HG02973 (cell line): ENCODE measurements at regions not wholly inside any gene's neighbourhood (a gene's known extent, or its start where the extent isn't known, plus 50 kb on each side); places are given as distances from the start of the nearest gene placed in this dataset.

Experiments used
- ATAC-seq: cut with Tn5 transposase; IDR thresholded peaks from one replicate; pipeline ENCODE4 v1.9.1; 2021; ENCODE audit warnings: moderate library complexity; ENCODE audit not compliant: unreplicated experiment

DNA sequence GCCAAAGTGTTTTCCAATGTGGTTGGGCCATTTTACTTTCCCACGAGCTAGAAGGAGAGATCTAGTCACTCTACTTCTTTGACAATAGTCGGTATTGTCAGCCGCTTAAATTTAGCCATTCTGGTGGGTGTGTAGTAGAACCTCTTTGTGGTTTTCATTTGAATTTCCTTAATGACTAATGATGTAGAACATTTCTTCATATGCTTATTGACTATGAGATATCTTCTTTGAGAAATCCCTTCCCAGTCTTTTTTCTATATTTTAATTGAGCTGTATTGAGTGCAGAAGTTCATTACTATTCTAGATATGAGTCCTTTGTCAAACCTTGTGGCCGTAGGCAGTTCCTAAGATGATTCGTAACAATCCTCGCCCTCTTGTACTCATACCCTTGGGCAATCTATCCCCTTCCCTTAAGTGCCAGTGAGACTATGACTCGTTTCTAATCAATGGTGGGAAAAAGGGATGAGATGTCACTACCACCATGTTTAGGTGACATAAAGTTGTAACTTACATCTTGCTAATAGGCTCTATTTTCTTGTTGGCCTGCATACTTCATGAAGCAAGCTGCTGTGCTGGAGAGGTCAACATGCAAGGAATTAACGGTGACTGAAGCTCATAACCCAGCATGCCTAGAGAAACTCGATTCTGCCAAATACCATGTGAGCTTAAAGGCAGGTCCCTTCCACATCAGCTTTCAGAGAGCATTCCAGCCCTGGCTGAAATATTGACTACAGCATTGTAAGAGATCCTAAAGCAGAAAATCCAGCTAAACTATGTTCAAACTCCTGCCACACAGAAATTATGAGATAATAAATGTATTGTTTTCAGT, 817.9 kb upstream of the SOX9 start:
- ATAC-seq, result no peak

DNA sequence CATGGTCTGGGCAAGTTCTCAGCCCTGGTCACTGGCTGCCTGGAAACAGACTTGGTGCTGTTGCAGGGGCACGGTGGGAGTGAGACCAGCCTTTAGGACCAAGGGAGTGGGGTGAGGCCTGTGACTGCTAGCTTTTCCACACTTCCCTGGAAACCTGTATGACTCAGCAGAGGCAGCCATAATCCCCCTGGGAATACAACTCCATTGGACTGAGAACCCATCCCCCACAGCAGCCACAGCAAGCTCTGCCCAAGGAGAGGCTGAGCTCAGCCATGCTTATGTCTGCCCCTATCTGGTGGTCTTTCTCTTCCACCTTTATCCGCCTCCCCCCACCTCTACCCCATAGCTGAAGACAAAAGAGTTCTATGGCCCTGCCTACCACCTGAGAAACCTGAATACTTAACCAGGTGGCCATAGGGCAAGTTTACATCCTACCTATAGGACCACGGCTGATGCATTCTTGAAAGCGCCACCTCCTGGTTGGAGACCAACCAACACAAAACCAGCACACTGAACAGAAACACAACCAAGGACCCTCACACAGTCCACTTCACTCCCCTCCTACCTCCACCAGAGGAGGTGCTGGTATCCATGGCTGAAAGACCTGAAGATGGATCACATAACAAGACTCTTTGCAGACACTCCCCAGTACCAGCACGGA, 816.2 kb upstream of the SOX9 start:
- no peak for ATAC-seq

DNA sequence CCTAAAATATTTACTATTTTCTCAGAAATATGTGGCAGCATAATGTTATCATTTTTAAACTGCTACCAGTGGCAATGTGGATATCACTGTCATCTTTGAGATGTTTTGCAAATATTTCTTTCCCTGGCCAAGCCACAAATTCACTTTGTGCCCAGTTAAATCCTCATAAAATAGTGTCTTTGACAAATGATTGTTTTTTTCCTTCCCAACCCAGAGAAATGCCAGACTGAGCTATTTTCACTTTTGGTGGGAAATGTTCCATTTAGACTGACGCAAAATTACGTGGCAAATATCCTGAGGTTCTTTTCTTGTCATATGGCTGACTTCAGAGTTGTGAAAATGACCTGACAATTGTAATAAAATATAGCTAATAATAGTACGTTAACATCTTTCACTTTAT, 807.0 kb upstream of the SOX9 start:
- no peak for ATAC-seq

DNA sequence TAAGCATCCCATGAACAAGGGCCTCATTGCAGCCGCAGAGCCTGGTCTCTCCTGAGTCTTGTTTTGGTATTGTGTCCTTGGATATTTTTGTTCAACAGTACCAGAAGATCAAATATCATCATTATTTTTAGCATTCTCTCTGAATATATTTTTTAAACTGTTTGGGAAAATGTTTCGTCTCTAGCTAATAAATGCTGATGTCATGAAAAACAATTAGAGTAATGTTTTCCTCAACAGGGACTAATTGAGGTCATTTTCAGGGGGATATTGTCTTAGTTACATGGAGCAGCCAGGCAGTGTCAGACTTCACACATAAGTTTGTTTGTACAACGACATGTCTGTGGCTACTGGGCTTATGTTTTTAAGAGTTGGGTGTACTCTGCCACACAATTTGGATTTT, 805.3 kb upstream of the SOX9 start:
- no peak for ATAC-seq

DNA sequence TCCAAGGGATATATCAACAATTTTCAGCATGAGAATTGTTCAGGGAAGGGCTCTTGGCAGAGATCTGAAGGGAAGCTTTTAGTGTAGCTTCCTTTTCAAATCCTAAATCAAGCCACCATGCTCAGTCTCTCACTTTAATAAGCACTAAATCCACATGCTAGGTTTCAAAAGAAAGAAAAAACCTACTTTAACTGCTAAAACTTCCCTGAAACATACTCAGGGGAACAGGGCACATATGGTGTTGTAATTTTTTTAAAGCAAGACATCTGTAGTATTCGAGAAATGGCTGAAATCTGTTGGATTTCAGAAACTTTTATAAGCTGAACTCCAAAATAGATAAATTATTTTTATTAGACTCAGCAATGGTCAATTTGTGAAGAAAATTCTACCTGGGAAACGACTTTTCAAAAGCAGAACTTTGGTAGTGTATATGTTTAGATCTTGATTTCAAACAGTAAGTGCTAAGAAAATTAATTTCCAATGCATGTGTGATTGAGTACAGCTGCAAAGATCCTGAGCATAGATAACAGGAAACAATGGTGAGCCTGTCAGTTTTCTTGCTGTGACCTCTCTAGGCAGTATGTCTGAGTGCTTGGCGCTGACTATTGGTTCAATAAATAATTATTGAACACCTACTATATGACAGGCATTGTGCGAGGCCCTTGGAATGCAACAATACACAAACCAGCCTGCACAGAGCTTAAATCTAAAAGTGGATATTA, 804.5 kb upstream of the SOX9 start:
- ATAC-seq, result no peak

DNA sequence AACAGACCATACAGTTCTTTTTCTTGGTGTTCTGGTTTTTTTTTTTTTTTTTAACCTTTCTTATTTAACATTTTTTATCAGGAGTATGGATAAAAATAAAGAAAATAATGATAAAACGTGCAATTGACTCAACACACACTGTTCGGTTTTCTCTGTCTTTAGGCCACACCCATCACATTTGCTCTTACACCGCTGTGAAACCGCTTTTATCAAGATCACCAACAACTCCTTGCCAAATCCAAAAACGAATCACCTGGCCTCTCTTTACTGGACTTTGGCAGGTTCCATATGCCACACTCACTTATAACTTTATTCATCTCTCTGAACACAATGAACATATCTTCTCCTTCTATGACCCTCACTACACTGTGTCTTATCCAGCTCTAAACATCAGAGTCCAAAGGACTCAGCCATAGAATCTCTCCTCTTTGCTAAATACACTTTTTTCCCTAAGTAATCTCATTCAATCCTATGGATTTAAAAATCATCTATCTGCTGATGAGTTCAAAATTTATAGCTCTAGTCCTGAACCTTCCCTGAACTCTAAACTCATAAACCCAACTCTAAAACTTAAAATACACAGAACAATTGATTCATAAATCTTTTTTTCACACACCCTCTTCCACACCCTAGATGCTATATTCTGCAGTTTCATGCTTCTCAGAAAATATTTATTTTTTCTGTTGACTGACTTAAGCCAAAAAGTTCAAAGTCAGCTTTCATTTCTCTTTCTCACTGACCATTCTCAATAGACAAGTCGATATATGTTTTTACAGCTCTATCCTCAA, 800.6 kb upstream of the SOX9 start:
- ATAC-seq, result no peak

DNA sequence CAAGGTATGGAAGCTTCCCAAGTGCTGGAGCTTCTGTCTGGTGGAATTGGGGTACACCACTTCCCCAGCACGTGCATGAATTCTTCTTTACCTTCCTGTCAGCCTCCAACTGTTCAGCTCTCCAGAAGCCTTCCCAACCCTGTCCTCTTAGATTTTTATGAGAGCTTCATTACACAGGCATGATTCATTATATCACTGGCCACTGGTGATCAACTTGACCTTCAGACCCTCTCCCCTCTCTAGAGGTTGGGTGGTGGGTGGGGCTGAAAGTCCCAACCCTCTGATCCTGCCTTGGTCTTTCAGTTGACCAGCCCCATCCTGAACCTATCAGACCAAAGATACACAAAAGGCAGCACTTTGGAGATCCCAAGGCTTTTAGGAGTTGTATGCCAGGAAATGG, 795.7 kb upstream of the SOX9 start:
- ATAC-seq, result no peak

DNA sequence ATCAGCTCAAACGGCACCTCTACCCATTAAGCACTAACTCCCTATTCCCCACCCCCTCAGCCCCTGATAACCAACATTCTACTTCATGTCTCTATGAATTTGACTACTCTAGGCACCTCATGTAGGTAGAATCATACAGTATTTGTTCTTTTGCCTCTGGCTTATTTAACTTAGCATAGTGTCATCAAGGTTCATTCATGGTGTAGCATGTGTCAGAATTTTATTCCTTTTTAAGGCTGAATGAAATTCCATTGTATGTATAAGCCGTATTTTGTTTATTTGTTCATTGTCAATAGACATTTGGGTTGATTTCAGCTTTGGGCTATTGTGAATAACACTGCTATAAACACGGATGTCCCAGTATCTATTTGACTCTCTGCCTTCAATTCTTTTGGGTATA, 794.9 kb upstream of the SOX9 start:
- ATAC-seq, result no peak

DNA sequence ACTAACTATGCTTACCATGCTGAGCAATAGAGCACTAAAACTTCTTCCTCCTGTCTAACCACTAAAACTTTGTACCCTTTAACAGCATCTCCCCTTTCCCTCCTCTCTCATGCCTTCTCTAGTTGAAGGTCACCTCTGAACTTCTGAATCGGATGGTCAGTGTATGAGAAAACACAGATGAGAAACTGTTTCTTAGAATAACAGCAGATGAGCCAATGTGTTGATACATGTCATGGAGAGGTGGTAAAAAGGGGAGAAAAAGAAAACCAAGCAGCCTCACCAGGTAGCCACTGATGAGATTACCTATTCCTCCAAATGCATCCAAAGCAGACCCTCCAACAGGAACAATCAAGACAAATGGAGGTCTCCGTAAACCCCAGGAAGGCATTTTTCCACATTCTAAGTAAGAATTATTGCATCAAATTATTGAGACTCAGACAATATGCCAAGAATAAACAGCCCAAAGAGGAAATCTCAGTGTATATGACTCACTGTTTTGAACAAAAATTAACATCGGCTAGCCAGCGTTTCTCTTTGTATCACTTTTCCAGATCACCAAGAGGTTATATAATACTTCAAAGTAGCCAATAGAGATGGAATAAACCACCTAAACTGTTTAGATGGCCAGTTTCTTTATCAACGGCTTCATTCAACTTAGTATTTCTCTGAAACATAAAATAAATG, 793.3 kb upstream of the SOX9 start:
- no peak for ATAC-seq

DNA sequence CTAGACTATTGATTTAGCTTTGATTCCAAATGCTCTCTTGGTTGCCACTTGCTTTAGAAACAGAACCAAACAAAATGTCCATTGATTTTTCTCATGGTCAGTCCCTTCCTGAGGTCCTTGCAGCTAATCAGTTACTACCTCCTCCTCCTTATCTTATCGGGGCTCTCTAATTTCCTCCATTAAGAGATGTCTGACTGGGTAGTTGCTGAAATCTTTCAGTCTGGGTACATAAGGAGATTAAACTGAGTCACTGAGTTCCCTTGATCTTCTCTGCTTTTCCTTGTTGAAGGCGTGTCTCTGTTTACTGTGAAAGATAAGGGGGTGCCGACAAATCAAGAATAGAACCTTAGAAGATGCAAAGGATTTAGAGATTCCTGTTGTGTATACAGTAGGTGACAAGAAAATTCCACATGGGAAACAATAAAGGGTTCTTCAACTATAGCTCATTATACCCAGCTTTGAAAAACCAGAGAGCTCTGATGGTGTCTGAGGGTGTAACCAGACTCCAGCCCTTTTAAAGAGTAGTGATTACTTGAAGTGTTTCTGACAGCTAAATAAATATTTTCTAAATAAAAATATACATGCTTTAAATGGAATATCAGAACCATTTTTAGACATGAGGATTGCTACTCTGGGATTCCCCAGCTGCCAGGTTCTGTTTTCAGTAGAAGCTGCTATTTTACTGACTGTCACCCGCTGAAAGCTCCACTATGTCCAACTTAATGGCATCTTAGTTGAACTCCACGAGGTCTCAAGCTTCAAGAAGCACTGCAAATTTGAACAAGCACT, 791.3 kb upstream of the SOX9 start:
- ATAC-seq, result no peak

DNA sequence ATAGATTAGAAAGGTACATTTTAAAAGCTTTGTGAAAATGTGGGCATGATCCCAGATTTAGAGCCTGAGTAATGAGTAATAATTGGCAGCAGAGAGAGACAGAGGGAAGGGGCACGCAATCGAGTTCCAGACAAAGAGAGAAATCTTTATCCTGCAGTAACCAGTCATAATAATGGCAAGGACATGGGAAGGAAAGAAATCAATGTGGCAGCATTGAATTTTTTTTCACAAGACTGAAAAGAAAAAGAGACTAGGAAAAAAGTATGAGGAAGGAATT, 790.8 kb upstream of the SOX9 start:
- no peak for ATAC-seq

DNA sequence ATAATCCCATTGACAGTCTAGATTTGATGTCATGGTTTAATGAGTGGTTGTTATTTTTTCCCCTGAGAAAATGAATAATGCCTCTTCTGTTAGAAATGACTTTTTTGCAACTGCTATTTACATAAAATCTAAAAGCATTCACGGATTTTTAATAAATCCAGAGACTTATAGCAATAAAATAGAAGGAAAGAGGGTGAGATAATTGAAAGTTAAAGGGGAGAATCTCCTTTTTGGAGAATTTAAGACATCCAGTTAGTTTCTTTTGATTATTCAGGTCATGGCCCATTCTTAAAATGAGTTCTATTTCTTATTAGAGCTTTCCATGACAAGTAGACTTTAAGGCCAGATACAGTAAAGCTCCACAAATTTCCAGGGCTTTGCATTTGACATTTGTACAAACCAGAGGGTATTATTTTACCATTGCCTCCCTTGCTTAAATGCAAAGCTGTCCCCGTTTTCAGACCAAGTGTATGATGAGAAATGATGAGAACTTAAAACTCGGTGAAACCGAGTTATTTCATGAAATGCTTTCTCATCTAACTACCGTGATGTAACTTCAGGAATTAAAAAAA, 789.0 kb upstream of the SOX9 start:
- ATAC-seq, result no peak

DNA sequence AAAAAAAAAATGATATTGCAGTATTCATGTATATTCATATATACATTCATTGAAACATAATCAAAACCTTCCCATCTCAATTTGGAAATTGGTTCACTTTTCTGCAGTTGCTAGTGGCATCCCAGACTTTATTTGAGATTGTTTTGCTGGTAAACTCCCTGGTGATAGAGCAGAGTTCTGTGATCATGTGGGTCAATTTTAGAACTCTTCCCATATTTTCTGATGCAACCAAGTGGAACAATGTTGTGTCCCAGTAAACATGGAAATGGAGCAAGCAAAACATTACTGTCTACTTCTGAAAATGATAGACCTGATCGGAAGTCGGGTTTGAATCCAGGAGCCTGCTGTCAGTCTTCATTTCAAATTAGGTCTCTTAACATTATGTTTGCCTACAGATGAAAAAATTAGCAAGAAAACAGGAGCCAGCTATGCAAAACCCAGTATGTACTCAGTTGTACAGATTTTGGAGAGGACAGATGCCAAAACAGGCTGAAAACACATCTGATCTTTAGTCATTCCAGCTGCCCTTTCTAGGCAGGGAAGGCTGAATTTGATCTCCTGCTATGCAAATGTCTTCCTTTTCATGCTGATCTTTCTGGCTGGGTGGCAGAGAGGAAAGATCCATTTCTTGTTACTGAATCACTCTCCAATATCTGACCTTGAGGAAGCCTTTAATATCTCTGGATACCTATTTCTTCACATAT, 786.6 kb upstream of the SOX9 start:
- no peak for ATAC-seq

DNA sequence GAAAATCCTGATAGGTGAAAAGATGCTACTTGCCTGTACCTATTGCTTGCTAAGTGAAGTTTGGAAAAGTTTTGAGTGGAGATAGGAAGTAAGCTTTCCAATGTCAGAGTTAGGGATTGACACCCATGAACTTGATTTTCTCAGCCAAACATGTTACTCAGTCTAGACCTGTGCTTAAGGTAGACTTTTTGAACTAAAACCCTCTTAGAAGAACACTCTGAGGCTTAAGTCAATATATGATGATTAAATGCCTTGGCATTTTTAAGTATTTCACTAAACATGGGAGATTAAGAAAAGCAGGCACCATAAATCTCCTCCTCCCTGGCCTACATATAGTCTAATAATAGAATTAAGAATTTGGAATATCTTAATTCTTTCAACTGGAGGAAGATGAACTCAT, 785.6 kb upstream of the SOX9 start:
- no peak for ATAC-seq

DNA sequence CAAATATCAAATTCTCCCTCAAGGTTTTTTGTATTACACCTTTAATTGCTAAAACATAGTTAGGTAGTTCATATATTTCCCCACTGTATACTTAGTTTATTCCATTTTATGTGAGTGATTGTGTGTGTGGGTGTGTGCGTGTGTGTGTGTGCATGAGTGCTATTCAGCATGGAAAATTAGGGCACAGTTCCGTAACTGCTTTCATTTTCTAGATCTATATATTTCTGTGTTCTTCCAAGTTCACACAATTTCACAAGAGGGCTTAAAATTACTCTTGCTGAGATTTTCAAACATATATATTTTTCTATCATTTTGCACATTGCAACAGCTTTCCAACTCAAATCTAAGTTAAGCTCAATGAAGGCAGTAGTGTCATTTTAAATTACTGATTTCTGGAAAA, 782.9 kb upstream of the SOX9 start:
- no peak for ATAC-seq

DNA sequence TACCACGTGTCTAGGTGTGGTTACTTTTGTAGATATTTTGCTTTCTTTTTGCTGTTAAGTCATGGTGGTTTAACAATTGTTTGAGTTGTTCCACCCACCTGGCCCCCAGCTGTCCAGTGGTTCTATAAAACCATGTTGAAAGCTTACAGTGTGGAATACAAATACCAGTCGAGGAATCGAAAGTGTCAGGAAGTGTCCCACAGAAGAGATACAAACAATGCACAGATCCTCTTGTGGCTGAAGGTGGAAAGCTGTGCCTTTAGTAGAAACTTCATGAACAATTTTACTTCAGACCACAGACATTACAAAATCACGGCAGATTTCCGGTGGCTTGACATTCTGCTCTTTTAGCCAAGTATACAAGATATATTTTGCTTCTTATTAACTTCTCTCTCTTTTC, 782.4 kb upstream of the SOX9 start:
- ATAC-seq, result no peak

DNA sequence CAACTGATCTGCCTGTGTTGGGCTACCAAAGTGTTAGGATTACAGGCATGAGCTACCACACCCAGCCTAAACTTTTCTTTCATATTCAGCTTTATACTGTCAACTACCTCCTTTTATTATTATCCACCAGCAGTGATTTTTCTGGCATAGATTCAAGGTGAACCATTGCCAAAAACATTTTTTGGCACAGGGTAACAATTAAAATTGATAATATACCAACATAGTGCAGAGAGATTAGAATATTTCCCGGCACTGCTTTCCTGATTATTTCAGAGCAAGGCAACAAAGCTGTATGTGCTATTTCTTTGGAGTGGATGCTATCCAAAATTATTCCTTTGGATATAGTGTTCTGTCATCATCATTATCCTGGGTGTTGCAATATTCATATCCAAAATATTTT, 781.6 kb upstream of the SOX9 start:
- ATAC-seq, result no peak

DNA sequence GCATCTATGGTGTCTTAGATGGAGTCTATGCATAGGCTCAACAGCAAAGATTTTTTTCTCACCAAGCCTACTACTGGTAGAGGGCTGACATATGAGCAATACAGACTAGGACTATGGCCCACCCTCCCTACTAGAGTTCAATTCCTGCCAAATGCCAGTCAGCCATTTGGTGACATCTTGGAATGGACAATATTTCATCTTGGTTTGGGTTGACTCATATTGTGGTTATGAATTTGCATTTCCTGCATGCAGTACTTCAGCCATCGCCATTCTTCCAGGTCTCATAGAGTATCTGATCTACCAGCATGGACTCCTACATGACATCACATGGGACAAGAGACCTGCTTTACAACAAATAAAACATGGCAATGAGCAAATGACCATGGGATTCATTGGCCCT, 778.1 kb upstream of the SOX9 start:
- ATAC-seq, result no peak

DNA sequence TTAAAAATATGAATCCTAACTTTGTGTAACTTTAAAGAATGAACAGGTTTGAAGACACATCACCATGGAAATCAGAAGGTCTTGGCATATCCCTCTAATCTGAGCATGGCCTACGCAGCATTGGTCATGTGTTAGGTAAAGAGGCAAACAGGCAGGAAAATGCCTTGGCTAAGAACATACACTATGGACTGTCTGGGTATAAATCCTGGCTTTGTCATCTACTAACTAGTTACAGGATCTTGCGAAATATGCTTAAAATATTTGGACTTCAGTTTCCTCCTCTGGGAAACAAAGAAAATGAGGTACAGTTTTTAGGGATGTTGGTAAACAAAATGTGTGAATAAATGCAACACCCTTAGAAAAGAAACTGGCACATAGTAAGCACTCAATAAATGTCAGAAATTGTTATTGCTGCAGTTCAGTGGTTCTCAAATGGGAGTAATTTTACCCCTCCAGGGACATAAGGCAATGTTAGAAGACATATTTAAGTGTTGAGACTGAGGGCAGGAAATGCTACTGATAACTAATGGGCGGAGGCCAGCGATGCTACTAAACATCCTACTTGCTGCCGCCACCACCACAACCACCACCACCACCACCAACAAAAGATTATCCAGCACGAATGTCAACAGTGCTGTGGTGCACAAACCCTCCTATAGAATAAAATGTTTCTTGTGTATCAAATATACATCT, 770.8 kb upstream of the SOX9 start:
- ATAC-seq, result no peak
